Vagina (tissue), 2 donors: ENCODE measurements at regions not wholly inside any gene's neighbourhood (a gene's known extent, or its start where the extent isn't known, plus 50 kb on each side); places are given as distances from the start of the nearest gene placed in this dataset.

ENCODE experiments used
- POLR2A ChIP-seq, 2 donors: fragments of 450-650 bp; IDR thresholded peaks; one replicate each; pipeline ENCODE4 v1.6.1; 2017; ENCODE audit warnings: antibody characterized with exemption in 2 of 2, mild to moderate bottlenecking in 2 of 2, moderate library complexity in 2 of 2
- TF ChIP-seq, protein P1 (sequence below), 3 experiments: fragments of 450-650 bp in 2 of 3; fragments of 200-600 bp in 1 of 3; sonication (generic) in 1 of 3; IDR thresholded peaks; one replicate each; pipeline ENCODE4 v1.5.1; 2017 to 2019; ENCODE audit warnings: antibody characterized with exemption in 3 of 3, mild to moderate bottlenecking in 2 of 3, moderate library complexity in 2 of 3

- TF ChIP-seq, protein P1, sequence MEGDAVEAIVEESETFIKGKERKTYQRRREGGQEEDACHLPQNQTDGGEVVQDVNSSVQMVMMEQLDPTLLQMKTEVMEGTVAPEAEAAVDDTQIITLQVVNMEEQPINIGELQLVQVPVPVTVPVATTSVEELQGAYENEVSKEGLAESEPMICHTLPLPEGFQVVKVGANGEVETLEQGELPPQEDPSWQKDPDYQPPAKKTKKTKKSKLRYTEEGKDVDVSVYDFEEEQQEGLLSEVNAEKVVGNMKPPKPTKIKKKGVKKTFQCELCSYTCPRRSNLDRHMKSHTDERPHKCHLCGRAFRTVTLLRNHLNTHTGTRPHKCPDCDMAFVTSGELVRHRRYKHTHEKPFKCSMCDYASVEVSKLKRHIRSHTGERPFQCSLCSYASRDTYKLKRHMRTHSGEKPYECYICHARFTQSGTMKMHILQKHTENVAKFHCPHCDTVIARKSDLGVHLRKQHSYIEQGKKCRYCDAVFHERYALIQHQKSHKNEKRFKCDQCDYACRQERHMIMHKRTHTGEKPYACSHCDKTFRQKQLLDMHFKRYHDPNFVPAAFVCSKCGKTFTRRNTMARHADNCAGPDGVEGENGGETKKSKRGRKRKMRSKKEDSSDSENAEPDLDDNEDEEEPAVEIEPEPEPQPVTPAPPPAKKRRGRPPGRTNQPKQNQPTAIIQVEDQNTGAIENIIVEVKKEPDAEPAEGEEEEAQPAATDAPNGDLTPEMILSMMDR (IDR thresholded peaks at IDR 0.05): no peak
- no peak for TF ChIP-seq POLR2A (IDR thresholded peaks at IDR 0.05)
Measured at GRCh38 chr14:86179980-86180379, 650.0 kb downstream of the FLRT2 start.
